ENCODE measurements at regions not wholly inside any gene's neighbourhood (a gene's known extent, or its start where the extent isn't known, plus 50 kb on each side); places are given as distances from the start of the nearest gene placed in this dataset.

GRCh38 chr9:135290566-135290965, 189.0 kb upstream of the PPP1R26 start:
- Histone ChIP-seq H3K27ac (no peak overlapping the region), H3K36me3 (no peaks in the 10 kb centered on the region), H3K4me3 (no peak overlapping the region), H3K4me1 (no peaks in the 10 kb centered on the region), H3K27me3 (no peaks in the 10 kb centered on the region), H3K9me3 (no peaks in the 10 kb centered on the region)
- DNase-seq (ENCODE audit: extremely low spot score in 2 of 2): no peak
- intact Hi-C loops (cut with DNase I): no loop called here
- TF ChIP-seq POLR2A (IDR thresholded peaks at IDR 0.05) (no peak), POLR2AphosphoS5 (IDR thresholded peaks at IDR 0.05; ENCODE audit: insufficient read depth in 1 of 2, low read depth in 1 of 2) (no peak), CTCF (IDR thresholded peaks at IDR 0.05) (no peak)

- no peak for DNase-seq (ENCODE audit: extremely low spot score in 2 of 2)
- intact Hi-C loops (cut with DNase I): no loop called here
- Histone ChIP-seq H3K9me3 (no peaks in the 10 kb centered on the region), H3K4me3 (no peak overlapping the region), H3K27me3 (no peaks in the 10 kb centered on the region), H3K36me3 (no peaks in the 10 kb centered on the region), H3K27ac (no peak overlapping the region), H3K4me1 (no peaks in the 10 kb centered on the region)
- TF ChIP-seq POLR2A (IDR thresholded peaks at IDR 0.05) (no peak), POLR2AphosphoS5 (IDR thresholded peaks at IDR 0.05; ENCODE audit: insufficient read depth in 1 of 2, low read depth in 1 of 2) (no peak), CTCF (IDR thresholded peaks at IDR 0.05) (no peak)
Measured at GRCh38 chr9:135291165-135291564, 188.4 kb upstream of the PPP1R26 start.

- H3K9me3 ChIP-seq: no peaks in the 10 kb centered on the region
- intact Hi-C loops (cut with DNase I): no loop called here
- no peak overlapping the region for H3K27ac ChIP-seq
- no peak for DNase-seq (ENCODE audit: extremely low spot score in 2 of 2)
- no peaks in the 10 kb centered on the region for H3K36me3 ChIP-seq
- H3K4me3 ChIP-seq: no peak overlapping the region
- H3K27me3 ChIP-seq: no peaks in the 10 kb centered on the region
- TF ChIP-seq POLR2A (IDR thresholded peaks at IDR 0.05) (no peak), CTCF (IDR thresholded peaks at IDR 0.05) (no peak), POLR2AphosphoS5 (IDR thresholded peaks at IDR 0.05; ENCODE audit: insufficient read depth in 1 of 2, low read depth in 1 of 2) (no peak)
- no peaks in the 10 kb centered on the region for H3K4me1 ChIP-seq
Measured at GRCh38 chr9:135294836-135295235, 184.7 kb upstream of the PPP1R26 start.

DNA sequence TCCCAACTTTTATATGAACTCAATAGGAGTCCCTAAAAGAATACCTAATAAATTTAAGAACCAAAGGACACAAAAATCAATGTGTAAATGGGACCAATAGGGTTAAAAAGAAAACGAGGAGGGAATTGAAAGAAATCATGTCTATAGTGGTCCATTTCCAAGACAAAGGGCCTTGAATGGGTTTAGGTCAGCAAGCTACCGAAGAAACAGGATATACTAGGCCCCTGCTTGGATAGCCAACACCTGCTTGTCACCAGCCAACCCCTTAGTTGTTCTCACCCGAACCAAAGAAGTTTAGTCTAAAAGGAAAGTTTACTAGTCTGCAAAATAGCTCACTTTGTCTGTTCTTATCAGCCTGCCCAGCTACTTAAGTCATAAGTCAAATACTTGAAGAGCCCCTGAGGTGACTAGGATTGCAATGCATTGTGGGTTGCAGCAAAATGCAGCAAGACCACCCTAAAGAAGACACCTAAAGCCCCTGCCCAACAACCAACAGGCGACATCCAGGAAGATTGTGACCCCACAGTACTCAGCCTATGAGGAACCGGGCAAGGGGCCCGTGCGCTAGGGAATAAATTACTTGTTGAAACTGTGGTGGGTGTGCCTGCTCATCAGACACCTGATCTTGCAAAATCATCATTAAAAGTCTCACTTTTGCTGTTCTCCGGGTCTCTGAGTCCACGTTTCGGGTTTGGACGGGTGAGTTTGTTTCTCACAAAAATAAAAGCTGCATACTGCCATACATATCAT, 183.9 kb upstream of the PPP1R26 start:
- Histone ChIP-seq H3K4me3 (no peak overlapping the region), H3K9me3 (no peaks in the 10 kb centered on the region), H3K36me3 (no peaks in the 10 kb centered on the region), H3K27me3 (no peaks in the 10 kb centered on the region), H3K27ac (no peak overlapping the region), H3K4me1 (no peaks in the 10 kb centered on the region)
- intact Hi-C loops (cut with DNase I): no loop called here
- no peak for DNase-seq (ENCODE audit: extremely low spot score in 2 of 2)
- no peak for TF ChIP-seq POLR2A (IDR thresholded peaks at IDR 0.05)
- no peak for TF ChIP-seq POLR2AphosphoS5 (IDR thresholded peaks at IDR 0.05; ENCODE audit: insufficient read depth in 1 of 2, low read depth in 1 of 2)
- no peak for TF ChIP-seq CTCF (IDR thresholded peaks at IDR 0.05)

DNA sequence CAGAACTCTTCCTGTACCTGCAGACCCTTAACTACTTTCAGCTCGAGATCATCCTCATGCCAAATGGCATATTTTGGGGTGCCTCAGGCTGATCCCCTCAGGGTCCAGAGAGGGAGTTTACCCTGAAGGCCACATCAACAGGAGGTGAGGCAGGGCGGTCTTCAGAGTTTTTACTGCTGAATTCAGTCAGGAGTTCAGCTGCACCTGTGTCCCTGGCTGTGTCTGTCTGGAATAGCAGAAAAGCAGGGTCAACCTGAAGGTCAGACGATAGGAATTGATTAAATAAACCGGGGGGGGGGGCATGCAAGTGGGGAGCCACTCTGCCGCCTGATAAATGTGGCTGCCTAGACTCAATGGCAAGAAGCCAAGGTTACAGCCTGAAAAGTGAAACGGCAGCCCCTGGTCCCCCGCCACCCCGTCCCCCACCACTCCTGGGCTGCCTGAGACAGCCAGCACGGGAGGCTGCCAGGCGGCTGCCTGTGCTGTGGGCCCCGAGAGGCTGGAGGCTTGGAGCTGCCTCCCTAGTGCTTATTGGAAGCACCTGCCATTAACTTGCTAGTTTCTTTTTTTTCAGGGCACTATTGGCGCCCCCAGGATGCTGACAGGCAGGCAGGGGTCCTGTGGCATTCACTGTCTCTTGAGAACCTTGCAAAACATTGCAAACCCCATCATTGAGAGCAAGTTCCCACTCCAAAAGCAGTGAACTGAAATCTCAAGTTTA, 182.7 kb upstream of the PPP1R26 start:
- Histone ChIP-seq H3K4me3 (no peak overlapping the region), H3K36me3 (no peaks in the 10 kb centered on the region), H3K27me3 (no peaks in the 10 kb centered on the region), H3K9me3 (no peaks in the 10 kb centered on the region), H3K27ac (no peak overlapping the region), H3K4me1 (no peaks in the 10 kb centered on the region)
- intact Hi-C loops (cut with DNase I): no loop called here
- TF ChIP-seq POLR2A (IDR thresholded peaks at IDR 0.05) (no peak), POLR2AphosphoS5 (IDR thresholded peaks at IDR 0.05; ENCODE audit: insufficient read depth in 1 of 2, low read depth in 1 of 2) (no peak), CTCF (IDR thresholded peaks at IDR 0.05) (no peak)
- DNase-seq (ENCODE audit: extremely low spot score in 2 of 2): no peak

Data from vagina (tissue), 2 donors.